ENCODE measurements at regions not wholly inside any gene's neighbourhood (a gene's known extent, or its start where the extent isn't known, plus 50 kb on each side); places are given as distances from the start of the nearest gene placed in this dataset.

DNA sequence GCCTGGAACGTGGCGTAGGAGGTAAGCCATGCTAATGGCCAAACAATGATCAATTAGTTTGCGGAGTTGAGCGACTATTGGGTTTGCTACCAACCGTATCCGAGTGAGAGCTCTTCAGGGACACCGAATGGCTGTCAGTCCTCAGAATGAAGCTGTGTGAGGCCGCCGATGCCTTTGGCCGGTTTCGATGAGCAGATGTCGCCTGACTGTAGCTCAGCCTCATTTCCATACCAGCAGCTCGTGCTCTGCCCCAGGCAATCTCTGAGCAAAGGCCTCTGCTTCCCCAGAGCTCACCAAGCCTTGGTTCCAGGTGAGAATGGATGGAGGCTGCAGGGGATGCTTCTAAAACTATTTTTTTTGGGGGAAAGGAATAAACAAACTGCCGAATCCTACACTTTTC, 111.7 kb upstream of the HS3ST4 start:
- H3K9me1 ChIP-seq (ENCODE audit: control insufficient read depth, extremely low read depth, insufficient read depth, low read length) = no peaks in the 10 kb centered on the region
- no peak overlapping the region for H2AFZ ChIP-seq (ENCODE audit: control insufficient read depth, low read length)
- no peak overlapping the region for H3K4me2 ChIP-seq (ENCODE audit: control insufficient read depth, extremely low read depth, insufficient read depth, low read depth, low read length)
- H3K4me3 ChIP-seq (ENCODE audit: control insufficient read depth in 2 of 3, extremely low read depth in 1 of 3, insufficient read depth in 2 of 3, low read depth in 1 of 3, low read length in 3 of 3) = no peak overlapping the region
- TF ChIP-seq, protein P1, sequence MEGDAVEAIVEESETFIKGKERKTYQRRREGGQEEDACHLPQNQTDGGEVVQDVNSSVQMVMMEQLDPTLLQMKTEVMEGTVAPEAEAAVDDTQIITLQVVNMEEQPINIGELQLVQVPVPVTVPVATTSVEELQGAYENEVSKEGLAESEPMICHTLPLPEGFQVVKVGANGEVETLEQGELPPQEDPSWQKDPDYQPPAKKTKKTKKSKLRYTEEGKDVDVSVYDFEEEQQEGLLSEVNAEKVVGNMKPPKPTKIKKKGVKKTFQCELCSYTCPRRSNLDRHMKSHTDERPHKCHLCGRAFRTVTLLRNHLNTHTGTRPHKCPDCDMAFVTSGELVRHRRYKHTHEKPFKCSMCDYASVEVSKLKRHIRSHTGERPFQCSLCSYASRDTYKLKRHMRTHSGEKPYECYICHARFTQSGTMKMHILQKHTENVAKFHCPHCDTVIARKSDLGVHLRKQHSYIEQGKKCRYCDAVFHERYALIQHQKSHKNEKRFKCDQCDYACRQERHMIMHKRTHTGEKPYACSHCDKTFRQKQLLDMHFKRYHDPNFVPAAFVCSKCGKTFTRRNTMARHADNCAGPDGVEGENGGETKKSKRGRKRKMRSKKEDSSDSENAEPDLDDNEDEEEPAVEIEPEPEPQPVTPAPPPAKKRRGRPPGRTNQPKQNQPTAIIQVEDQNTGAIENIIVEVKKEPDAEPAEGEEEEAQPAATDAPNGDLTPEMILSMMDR (optimal IDR thresholded peaks at IDR 0.05 in 1 of 3, IDR thresholded peaks at IDR 0.05 in 1 of 3, conservative IDR thresholded peaks at IDR 0.05 in 1 of 3; ENCODE audit: extremely low read depth in 1 of 3, insufficient read depth in 2 of 3, low read length in 3 of 3) = no peak
- TF ChIP-seq EZH2 (IDR thresholded peaks at IDR 0.05; ENCODE audit: low read length) = no peak
- dilution Hi-C loops (cut with MboI; ENCODE audit: extremely low pct_ligation_motif_present, low sequenced_read_pairs) = no loop called here
- DNase-seq (ENCODE audit: low read depth, low spot score) (no peak), FAIRE-seq (no peak)
- no peak overlapping the region for H3K9ac ChIP-seq (ENCODE audit: control insufficient read depth, extremely low read depth, insufficient read depth, low read length)
- H3K27me3 ChIP-seq (ENCODE audit: control insufficient read depth, extremely low read depth, insufficient read depth, low read length) = no peaks in the 10 kb centered on the region
- no peaks in the 10 kb centered on the region for H3K9me3 ChIP-seq (ENCODE audit: control insufficient read depth, low read depth, low read length)
- no peaks in the 10 kb centered on the region for H3K79me2 ChIP-seq (ENCODE audit: control insufficient read depth, insufficient read depth, low read length)
- H3K27ac ChIP-seq (ENCODE audit: control insufficient read depth, insufficient read depth, low read length) = no peak overlapping the region
- H3K36me3 ChIP-seq (ENCODE audit: control insufficient read depth in 2 of 2, extremely low read depth in 1 of 2, insufficient read depth in 2 of 2, low read length in 2 of 2) = no peaks in the 10 kb centered on the region
- H3K4me1 ChIP-seq (ENCODE audit: control insufficient read depth, extremely low read depth, insufficient read depth, low read length) = no peaks in the 10 kb centered on the region
- no peaks in the 10 kb centered on the region for H4K20me1 ChIP-seq (ENCODE audit: control insufficient read depth, extremely low read depth, insufficient read depth, low read length)

DNA sequence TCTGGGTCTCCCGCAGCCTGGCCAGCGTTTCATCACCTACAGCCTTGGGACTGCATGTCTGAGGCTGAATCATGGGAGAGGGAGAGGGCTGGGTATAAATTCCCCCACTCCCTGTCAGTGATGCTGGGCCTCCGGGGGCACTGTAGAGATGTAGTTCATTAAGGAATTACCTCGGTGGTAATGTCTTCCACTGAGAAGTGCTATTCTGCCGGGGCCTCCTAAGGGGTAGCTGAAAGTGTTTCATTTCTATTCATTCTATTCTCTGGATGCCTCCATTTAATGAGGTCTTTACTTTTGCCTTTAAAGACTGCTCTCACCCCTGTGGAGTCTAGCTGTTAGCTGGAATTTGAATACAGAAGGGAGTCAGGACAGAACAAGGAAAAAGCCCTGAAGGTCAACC, 116.4 kb upstream of the HS3ST4 start:
- Histone ChIP-seq H4K20me1 (ENCODE audit: control insufficient read depth, extremely low read depth, insufficient read depth, low read length) (no peaks in the 10 kb centered on the region), H2AFZ (ENCODE audit: control insufficient read depth, low read length) (no peak overlapping the region), H3K27me3 (ENCODE audit: control insufficient read depth, extremely low read depth, insufficient read depth, low read length) (no peaks in the 10 kb centered on the region), H3K4me3 (ENCODE audit: control insufficient read depth in 2 of 3, extremely low read depth in 1 of 3, insufficient read depth in 2 of 3, low read depth in 1 of 3, low read length in 3 of 3) (no peak overlapping the region), H3K4me1 (ENCODE audit: control insufficient read depth, extremely low read depth, insufficient read depth, low read length) (peaks cover 6% of the 10 kb centered on the region), H3K4me2 (ENCODE audit: control insufficient read depth, extremely low read depth, insufficient read depth, low read depth, low read length) (no peak overlapping the region), H3K9ac (ENCODE audit: control insufficient read depth, extremely low read depth, insufficient read depth, low read length) (no peak overlapping the region), H3K27ac (ENCODE audit: control insufficient read depth, insufficient read depth, low read length) (no peak overlapping the region), H3K79me2 (ENCODE audit: control insufficient read depth, insufficient read depth, low read length) (no peaks in the 10 kb centered on the region), H3K9me1 (ENCODE audit: control insufficient read depth, extremely low read depth, insufficient read depth, low read length) (no peaks in the 10 kb centered on the region), H3K36me3 (ENCODE audit: control insufficient read depth in 2 of 2, extremely low read depth in 1 of 2, insufficient read depth in 2 of 2, low read length in 2 of 2) (no peaks in the 10 kb centered on the region), H3K9me3 (ENCODE audit: control insufficient read depth, low read depth, low read length) (no peaks in the 10 kb centered on the region)
- dilution Hi-C loops (cut with MboI; ENCODE audit: extremely low pct_ligation_motif_present, low sequenced_read_pairs) = no loop called here
- no peak for TF ChIP-seq EZH2 (IDR thresholded peaks at IDR 0.05; ENCODE audit: low read length)
- TF ChIP-seq, protein P1 (optimal IDR thresholded peaks at IDR 0.05 in 1 of 3, IDR thresholded peaks at IDR 0.05 in 1 of 3, conservative IDR thresholded peaks at IDR 0.05 in 1 of 3; ENCODE audit: extremely low read depth in 1 of 3, insufficient read depth in 2 of 3, low read length in 3 of 3) = no peak
- no peak for FAIRE-seq
- no peak for DNase-seq (ENCODE audit: low read depth, low spot score)

Measured in keratinocyte (primary cell).